ENCODE measurements at regions not wholly inside any gene's neighbourhood (a gene's known extent, or its start where the extent isn't known, plus 50 kb on each side); places are given as distances from the start of the nearest gene placed in this dataset.
"Not testable (repeated sequence)": the region's sequence is repeated elsewhere in the genome, so short reads cannot be mapped to it uniquely, and the experiment has no call there.

DNA sequence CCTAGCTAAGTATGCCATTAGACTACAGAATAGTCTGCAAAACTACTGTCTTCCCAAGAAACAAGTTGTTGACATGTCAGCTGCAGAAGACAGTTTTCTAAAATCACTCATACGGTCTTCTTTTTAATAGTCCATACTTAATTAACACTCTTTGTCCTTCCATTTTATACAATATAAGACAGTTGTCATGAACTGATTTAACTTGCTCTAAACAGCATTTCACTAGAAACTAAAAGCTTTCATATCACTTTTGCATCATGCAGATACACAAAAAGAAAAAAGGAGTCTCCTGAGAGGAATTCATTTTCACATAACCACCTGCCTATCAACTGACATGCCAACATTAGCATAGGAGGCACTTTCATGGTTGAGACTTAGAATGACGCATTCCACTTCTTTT is 1159.6 kb upstream of the CHAC2 start:
- no peak overlapping the region for H3K4me3 ChIP-seq (ENCODE audit: low read depth, low read length, poor library complexity, severe bottlenecking)
- ChIA-PET POLR2A (ENCODE audit: low non-redundant PET) (no interaction called here), CTCF (no interaction called here)
- intact Hi-C loops (cut with micrococcal nuclease; ENCODE audit: unreplicated experiment): no loop called here
- no peak overlapping the region for H3K27ac ChIP-seq (ENCODE audit: low read depth, low read length, poor library complexity, severe bottlenecking)
- no peak for DNase-seq (ENCODE audit: low spot score)
- no peaks in the 10 kb centered on the region for H3K4me1 ChIP-seq (ENCODE audit: insufficient read depth, low read length, poor library complexity, severe bottlenecking)
- H3K36me3 ChIP-seq (ENCODE audit: insufficient read depth, low read length, poor library complexity, severe bottlenecking): no peaks in the 10 kb centered on the region
- H3K9me3 ChIP-seq (ENCODE audit: low read depth, low read length, poor library complexity, severe bottlenecking): no peaks in the 10 kb centered on the region
- no peak for TF ChIP-seq EZH2 (IDR thresholded peaks at IDR 0.05; ENCODE audit: borderline replicate concordance, low read depth, low read length, poor library complexity, severe bottlenecking)
- TF ChIP-seq, protein P1, sequence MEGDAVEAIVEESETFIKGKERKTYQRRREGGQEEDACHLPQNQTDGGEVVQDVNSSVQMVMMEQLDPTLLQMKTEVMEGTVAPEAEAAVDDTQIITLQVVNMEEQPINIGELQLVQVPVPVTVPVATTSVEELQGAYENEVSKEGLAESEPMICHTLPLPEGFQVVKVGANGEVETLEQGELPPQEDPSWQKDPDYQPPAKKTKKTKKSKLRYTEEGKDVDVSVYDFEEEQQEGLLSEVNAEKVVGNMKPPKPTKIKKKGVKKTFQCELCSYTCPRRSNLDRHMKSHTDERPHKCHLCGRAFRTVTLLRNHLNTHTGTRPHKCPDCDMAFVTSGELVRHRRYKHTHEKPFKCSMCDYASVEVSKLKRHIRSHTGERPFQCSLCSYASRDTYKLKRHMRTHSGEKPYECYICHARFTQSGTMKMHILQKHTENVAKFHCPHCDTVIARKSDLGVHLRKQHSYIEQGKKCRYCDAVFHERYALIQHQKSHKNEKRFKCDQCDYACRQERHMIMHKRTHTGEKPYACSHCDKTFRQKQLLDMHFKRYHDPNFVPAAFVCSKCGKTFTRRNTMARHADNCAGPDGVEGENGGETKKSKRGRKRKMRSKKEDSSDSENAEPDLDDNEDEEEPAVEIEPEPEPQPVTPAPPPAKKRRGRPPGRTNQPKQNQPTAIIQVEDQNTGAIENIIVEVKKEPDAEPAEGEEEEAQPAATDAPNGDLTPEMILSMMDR (conservative IDR thresholded peaks at IDR 0.05; ENCODE audit: low read depth, low read length): no peak
- no TSS peak for BruUV-seq (replicated peaks)
- H3K27me3 ChIP-seq (replicated peaks; ENCODE audit: insufficient read depth, low read depth, low read length, poor library complexity): no peaks in the 10 kb centered on the region

DNA sequence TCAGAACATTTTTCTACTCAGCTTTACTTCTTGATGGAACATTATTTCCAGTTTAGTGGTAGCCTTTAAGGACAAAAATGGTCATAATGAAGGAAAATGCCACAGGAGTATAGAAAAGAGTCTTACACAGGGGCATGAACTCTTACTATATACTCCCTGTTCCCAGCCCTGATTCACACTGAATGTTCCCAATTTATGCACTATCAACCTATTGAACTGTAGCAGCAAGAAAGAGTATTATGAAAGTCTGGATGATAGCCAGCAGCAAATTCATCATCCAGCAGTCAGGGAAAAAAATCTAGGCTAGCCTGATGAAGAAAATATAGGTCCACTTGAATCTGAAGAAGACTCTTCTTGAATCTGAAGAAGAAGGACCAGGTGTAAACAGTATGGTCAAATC is 1170.3 kb upstream of the CHAC2 start:
- Histone ChIP-seq H3K4me1 (ENCODE audit: insufficient read depth, low read length, poor library complexity, severe bottlenecking) (no peaks in the 10 kb centered on the region), H3K36me3 (ENCODE audit: insufficient read depth, low read length, poor library complexity, severe bottlenecking) (no peaks in the 10 kb centered on the region), H3K4me3 (ENCODE audit: low read depth, low read length, poor library complexity, severe bottlenecking) (no peak overlapping the region), H3K9me3 (ENCODE audit: low read depth, low read length, poor library complexity, severe bottlenecking) (no peaks in the 10 kb centered on the region), H3K27ac (ENCODE audit: low read depth, low read length, poor library complexity, severe bottlenecking) (no peak overlapping the region), H3K27me3 (replicated peaks; ENCODE audit: insufficient read depth, low read depth, low read length, poor library complexity) (no peaks in the 10 kb centered on the region)
- DNase-seq (ENCODE audit: low spot score): no peak
- TF ChIP-seq EZH2 (IDR thresholded peaks at IDR 0.05; ENCODE audit: borderline replicate concordance, low read depth, low read length, poor library complexity, severe bottlenecking): no peak
- TF ChIP-seq, protein P1 (conservative IDR thresholded peaks at IDR 0.05; ENCODE audit: low read depth, low read length): no peak
- BruUV-seq (replicated peaks): no TSS peak
- CTCF ChIA-PET: no interaction called here
- POLR2A ChIA-PET (ENCODE audit: low non-redundant PET): no interaction called here
- intact Hi-C loops (cut with micrococcal nuclease; ENCODE audit: unreplicated experiment): no loop called here

DNA sequence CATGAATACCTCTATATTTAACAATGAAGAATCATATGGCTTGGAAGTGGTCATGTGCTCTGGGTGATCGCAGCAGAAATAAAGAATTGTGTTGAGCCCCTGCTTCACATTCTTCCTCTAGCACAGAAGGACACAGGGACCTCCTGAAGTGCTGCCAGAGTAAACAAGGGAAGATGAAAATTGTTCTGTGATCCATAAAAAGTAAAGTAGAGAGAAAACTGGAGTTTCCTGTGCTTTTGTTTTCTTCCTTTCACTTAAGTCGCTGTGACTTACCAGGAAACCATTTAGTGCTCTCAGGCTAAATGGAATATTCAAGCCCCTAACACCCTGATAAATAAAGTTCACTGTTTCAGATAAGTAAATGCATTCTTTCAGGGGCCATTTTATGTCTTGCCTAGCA is 1173.6 kb upstream of the CHAC2 start:
- intact Hi-C loops (cut with micrococcal nuclease; ENCODE audit: unreplicated experiment): no loop called here
- no peaks in the 10 kb centered on the region for H3K27me3 ChIP-seq (replicated peaks; ENCODE audit: insufficient read depth, low read depth, low read length, poor library complexity)
- H3K4me1 ChIP-seq (ENCODE audit: insufficient read depth, low read length, poor library complexity, severe bottlenecking): no peaks in the 10 kb centered on the region
- no peaks in the 10 kb centered on the region for H3K36me3 ChIP-seq (ENCODE audit: insufficient read depth, low read length, poor library complexity, severe bottlenecking)
- H3K27ac ChIP-seq (ENCODE audit: low read depth, low read length, poor library complexity, severe bottlenecking): no peak overlapping the region
- no peak for DNase-seq (ENCODE audit: low spot score)
- BruUV-seq (replicated peaks): no TSS peak
- TF ChIP-seq, protein P1 (conservative IDR thresholded peaks at IDR 0.05; ENCODE audit: low read depth, low read length): no peak
- TF ChIP-seq EZH2 (IDR thresholded peaks at IDR 0.05; ENCODE audit: borderline replicate concordance, low read depth, low read length, poor library complexity, severe bottlenecking): no peak
- CTCF ChIA-PET: no interaction called here
- POLR2A ChIA-PET (ENCODE audit: low non-redundant PET): no interaction called here
- H3K9me3 ChIP-seq (ENCODE audit: low read depth, low read length, poor library complexity, severe bottlenecking): no peaks in the 10 kb centered on the region
- H3K4me3 ChIP-seq (ENCODE audit: low read depth, low read length, poor library complexity, severe bottlenecking): no peak overlapping the region

DNA sequence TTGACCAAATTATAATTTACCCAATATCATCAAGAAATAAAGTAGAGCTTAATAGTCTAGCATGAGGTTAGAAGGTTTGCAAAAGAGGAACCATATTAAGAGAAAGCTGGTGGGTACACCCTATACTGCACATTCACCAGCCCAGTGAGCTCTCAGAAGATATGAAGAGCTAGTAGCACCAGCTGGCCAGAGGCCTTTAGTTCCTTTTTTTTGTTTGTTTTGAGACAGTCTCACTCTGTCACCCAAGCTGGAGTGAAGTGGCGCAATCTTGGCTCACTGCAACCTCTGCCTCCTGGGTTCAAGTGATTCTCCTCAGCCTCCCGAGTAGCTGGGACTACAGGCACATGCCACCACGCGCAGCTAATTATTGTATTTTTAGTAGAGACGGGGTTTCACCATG is 1183.5 kb upstream of the CHAC2 start:
- CTCF ChIA-PET; intact Hi-C loops (cut with micrococcal nuclease; ENCODE audit: unreplicated experiment); POLR2A ChIA-PET (ENCODE audit: low non-redundant PET): not testable (repeated sequence)

More for the DNA sequence above, 1183.5 kb upstream of the CHAC2 start:
- DNase-seq (ENCODE audit: low spot score); H3K27me3 ChIP-seq (replicated peaks; ENCODE audit: insufficient read depth, low read depth, low read length, poor library complexity); BruUV-seq (replicated peaks); H3K4me3 ChIP-seq (ENCODE audit: low read depth, low read length, poor library complexity, severe bottlenecking); H3K9me3 ChIP-seq (ENCODE audit: low read depth, low read length, poor library complexity, severe bottlenecking); H3K27ac ChIP-seq (ENCODE audit: low read depth, low read length, poor library complexity, severe bottlenecking); H3K4me1 ChIP-seq (ENCODE audit: insufficient read depth, low read length, poor library complexity, severe bottlenecking); H3K36me3 ChIP-seq (ENCODE audit: insufficient read depth, low read length, poor library complexity, severe bottlenecking): not testable (repeated sequence)
